Endothelial cell of umbilical vein (primary cell): ENCODE measurements at regions not wholly inside any gene's neighbourhood (a gene's known extent, or its start where the extent isn't known, plus 50 kb on each side); places are given as distances from the start of the nearest gene placed in this dataset.

Source experiments
- BruUV-seq: library from RNA; stranded (reverse); fragments of 400-500 nt; replicated peaks from 2 replicates; lab custom pipeline; 2021; lab: Mats Ljungman, UMichigan
- CTCF ChIA-PET: fragments of 300-600, 350-600 bp; sonication (Branson Sonifier 250); formaldehyde crosslinking; loops from one replicate; lab custom pipeline; 2021; ENCODE audit warnings: antibody characterized with exemption, inconsistent platforms; lab: Charles Lee
- POLR2A ChIA-PET: fragments of 300-600, 350-600 bp; sonication (Branson Sonifier 250); formaldehyde crosslinking; loops from one replicate; lab custom pipeline; 2021; ENCODE audit warnings: antibody characterized with exemption, inconsistent platforms; lab: Charles Lee
- DNase-seq: peaks from one replicate; pipeline ENCODE4 v3.0.0-alpha.2; 2011; ENCODE audit warnings: low read depth, low spot score
- FAIRE-seq: peaks from 2 replicates; lab custom pipeline; 2011; peaks lifted over from hg19 to GRCh38; lab: Jason Lieb, UNC
- H2AFZ ChIP-seq: 2 replicates; pipeline ENCODE4 v1.6.0; 2012; ENCODE audit warnings: low read depth, low read length, control low read depth, inconsistent platforms
- H3K27ac ChIP-seq: 2 replicates; pipeline ENCODE4 v1.5.1; 2011; ENCODE audit warnings: low read depth, mild to moderate bottlenecking, control low read depth, low read length, moderate library complexity; ENCODE audit not compliant: insufficient read depth
- H3K27me3 ChIP-seq, 2 experiments: 2 replicates each; pipeline versions ENCODE4 v1.6.0 to v1.6.1; 2011; ENCODE audit warnings: low read length in 2 of 2, mixed read lengths in 1 of 2; ENCODE audit not compliant: control insufficient read depth in 2 of 2, insufficient read depth in 2 of 2
- H3K36me3 ChIP-seq, 2 experiments: 2 replicates in 1 of 2; 3 replicates in 1 of 2; pipeline ENCODE4 v1.5.1; 2011; ENCODE audit warnings: low read length in 2 of 2, mild to moderate bottlenecking in 1 of 2, moderate library complexity in 1 of 2; ENCODE audit not compliant: control insufficient read depth in 2 of 2, insufficient read depth in 2 of 2; ENCODE audit errors: extremely low read depth in 1 of 2
- H3K4me1 ChIP-seq: 3 replicates; pipeline ENCODE4 v1.5.1; 2011; ENCODE audit warnings: mild to moderate bottlenecking, low read length; ENCODE audit not compliant: control insufficient read depth, insufficient read depth; ENCODE audit errors: extremely low read depth
- H3K4me2 ChIP-seq: 2 replicates; pipeline ENCODE4 v1.6.1; 2011; ENCODE audit warnings: low read length, control low read depth, mixed read lengths; ENCODE audit not compliant: insufficient read depth
- H3K4me3 ChIP-seq, 3 experiments: fragments of 200-600 bp in 1 of 3; sonication (generic), shearing (Covaris generic) in 1 of 3; replicated peaks in 1 of 3; 2 replicates each; pipeline ENCODE4 v1.5.1; 2011 to 2016; ENCODE audit warnings: control low read depth in 3 of 3, low read length in 3 of 3, mild to moderate bottlenecking in 2 of 3, inconsistent platforms in 1 of 3, low read depth in 1 of 3, moderate library complexity in 1 of 3; ENCODE audit not compliant: insufficient read depth in 1 of 3
- H3K79me2 ChIP-seq: 2 replicates; pipeline ENCODE4 v1.6.0; 2012; ENCODE audit warnings: low read length, inconsistent platforms; ENCODE audit not compliant: control insufficient read depth, insufficient read depth
- H3K9ac ChIP-seq: replicated peaks from 2 replicates; pipeline ENCODE3; 2011; ENCODE audit warnings: low read length, control low read depth; ENCODE audit not compliant: insufficient read depth; ENCODE audit errors: extremely low read depth
- H3K9me1 ChIP-seq: replicated peaks from 3 replicates; pipeline ENCODE4 v1.6.0; 2011; ENCODE audit warnings: mild to moderate bottlenecking, low read length; ENCODE audit not compliant: control insufficient read depth, insufficient read depth; ENCODE audit errors: extremely low read depth
- H3K9me3 ChIP-seq: replicated peaks from 2 replicates; pipeline ENCODE4 v1.5.1; 2012; ENCODE audit warnings: low read length, inconsistent platforms; ENCODE audit not compliant: control insufficient read depth, insufficient read depth
- H4K20me1 ChIP-seq: replicated peaks from 2 replicates; pipeline ENCODE3; 2011; ENCODE audit warnings: mild to moderate bottlenecking, low read length; ENCODE audit not compliant: control insufficient read depth, insufficient read depth; ENCODE audit errors: extremely low read depth
- EZH2 ChIP-seq: IDR thresholded peaks from 2 replicates; pipeline ENCODE4 v1.6.1; 2012; ENCODE audit warnings: borderline replicate concordance, low read depth, mild to moderate bottlenecking, moderate library complexity, low read length, inconsistent platforms; ENCODE audit not compliant: severe bottlenecking
- GATA2 ChIP-seq: IDR thresholded peaks from 2 replicates; pipeline ENCODE4 v1.7.0; 2011; ENCODE audit warnings: low read depth, mild to moderate bottlenecking, moderate library complexity, mixed read lengths, low read length; ENCODE audit not compliant: insufficient read length, insufficient read depth
- JUN ChIP-seq: IDR thresholded peaks from 2 replicates; pipeline ENCODE4 v1.6.1; 2011; ENCODE audit warnings: borderline replicate concordance, low read depth; ENCODE audit not compliant: insufficient read length, insufficient read depth
- MYC ChIP-seq: IDR thresholded peaks from one replicate; pipeline ENCODE4 v1.6.1; 2011; ENCODE audit warnings: mild to moderate bottlenecking, low read depth, low read length
- POLR2A ChIP-seq: IDR thresholded peaks from 2 replicates; pipeline ENCODE4 v1.6.1; 2012; ENCODE audit warnings: low read depth, mild to moderate bottlenecking, control low read depth, low read length
- POLR2AphosphoS5 ChIP-seq: IDR thresholded peaks from 2 replicates; pipeline ENCODE4 v1.6.1; 2012; ENCODE audit warnings: low read depth, mild to moderate bottlenecking, control low read depth, low read length, moderate library complexity; ENCODE audit not compliant: insufficient read depth
- dilution Hi-C: fragments of 300-500 bp; cut with MboI; formaldehyde crosslinking; loops from one replicate; pipeline ENCODE4 v1.15.0; 2019; ENCODE audit warnings: low sequenced_read_pairs; ENCODE audit not compliant: extremely low pct_ligation_motif_present
- intact Hi-C: fragments of 100-400 bp; cut with micrococcal nuclease; formaldehyde crosslinking; loops from one replicate; pipeline ENCODE4 v1.10.0; 2022
- TF ChIP-seq, protein P1 (sequence below), 2 donors: IDR thresholded peaks; 1 replicate in 1 of 2; 2 replicates in 1 of 2; pipeline ENCODE4 v1.5.1; 2011; ENCODE audit warnings: low read length in 2 of 2, mild to moderate bottlenecking in 2 of 2, moderate library complexity in 2 of 2, control low read depth in 1 of 2, inconsistent platforms in 1 of 2, low read depth in 1 of 2; ENCODE audit not compliant: insufficient read depth in 1 of 2; ENCODE audit errors: extremely low read depth in 1 of 2
- TF ChIP-seq, protein P2 (sequence below): IDR thresholded peaks from 2 replicates; pipeline ENCODE4 v1.6.1; 2011; ENCODE audit not compliant: insufficient read depth, insufficient read length

DNA sequence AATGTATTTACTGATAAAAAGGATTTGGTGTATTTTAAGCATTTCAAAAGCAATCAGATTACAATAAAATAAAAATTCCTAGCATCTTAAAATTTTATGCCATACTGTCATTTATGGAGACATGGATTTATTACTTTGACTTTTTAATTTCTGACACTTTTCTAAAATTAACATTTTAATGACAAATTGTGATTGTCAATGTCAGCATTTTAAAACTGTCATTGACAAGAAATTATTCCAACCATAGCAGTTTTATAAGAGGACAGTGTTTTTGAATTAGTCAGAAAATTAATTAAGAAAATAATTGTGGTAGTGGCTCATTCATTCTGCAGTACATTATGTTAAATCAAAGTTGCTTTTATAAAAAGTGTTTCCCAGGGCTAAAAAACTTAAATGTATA, 1954.4 kb downstream of the ARAP2 start:
- Histone ChIP-seq H3K79me2 (no peaks in the 10 kb centered on the region), H3K4me1 (no peaks in the 10 kb centered on the region), H3K9me3 (no peaks in the 10 kb centered on the region), H4K20me1 (no peaks in the 10 kb centered on the region), H3K4me2 (no peak overlapping the region), H2AFZ (no peak overlapping the region), H3K9ac (no peak overlapping the region), H3K27me3 (no peaks in the 10 kb centered on the region), H3K9me1 (no peaks in the 10 kb centered on the region), H3K27ac (no peak overlapping the region), H3K36me3 (no peaks in the 10 kb centered on the region), H3K4me3 (no peak overlapping the region)
- intact Hi-C loops = no loop called here
- DNase-seq (no peak), FAIRE-seq (no peak)
- dilution Hi-C loops = no loop called here
- TF ChIP-seq POLR2A (no peak), EZH2 (no peak), JUN (no peak), GATA2 (no peak), MYC (no peak), POLR2AphosphoS5 (no peak)
- TF ChIP-seq, protein P1, sequence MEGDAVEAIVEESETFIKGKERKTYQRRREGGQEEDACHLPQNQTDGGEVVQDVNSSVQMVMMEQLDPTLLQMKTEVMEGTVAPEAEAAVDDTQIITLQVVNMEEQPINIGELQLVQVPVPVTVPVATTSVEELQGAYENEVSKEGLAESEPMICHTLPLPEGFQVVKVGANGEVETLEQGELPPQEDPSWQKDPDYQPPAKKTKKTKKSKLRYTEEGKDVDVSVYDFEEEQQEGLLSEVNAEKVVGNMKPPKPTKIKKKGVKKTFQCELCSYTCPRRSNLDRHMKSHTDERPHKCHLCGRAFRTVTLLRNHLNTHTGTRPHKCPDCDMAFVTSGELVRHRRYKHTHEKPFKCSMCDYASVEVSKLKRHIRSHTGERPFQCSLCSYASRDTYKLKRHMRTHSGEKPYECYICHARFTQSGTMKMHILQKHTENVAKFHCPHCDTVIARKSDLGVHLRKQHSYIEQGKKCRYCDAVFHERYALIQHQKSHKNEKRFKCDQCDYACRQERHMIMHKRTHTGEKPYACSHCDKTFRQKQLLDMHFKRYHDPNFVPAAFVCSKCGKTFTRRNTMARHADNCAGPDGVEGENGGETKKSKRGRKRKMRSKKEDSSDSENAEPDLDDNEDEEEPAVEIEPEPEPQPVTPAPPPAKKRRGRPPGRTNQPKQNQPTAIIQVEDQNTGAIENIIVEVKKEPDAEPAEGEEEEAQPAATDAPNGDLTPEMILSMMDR (IDR thresholded peaks at IDR 0.05; ENCODE audit: extremely low read depth in 1 of 2, insufficient read depth in 1 of 2, low read depth in 1 of 2, low read length in 2 of 2) = no peak
- TF ChIP-seq, protein P2, sequence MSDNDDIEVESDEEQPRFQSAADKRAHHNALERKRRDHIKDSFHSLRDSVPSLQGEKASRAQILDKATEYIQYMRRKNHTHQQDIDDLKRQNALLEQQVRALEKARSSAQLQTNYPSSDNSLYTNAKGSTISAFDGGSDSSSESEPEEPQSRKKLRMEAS = no peak
- no TSS peak for BruUV-seq
- CTCF ChIA-PET = no interaction called here
- POLR2A ChIA-PET = no interaction called here
